ENCODE measurements at regions not wholly inside any gene's neighbourhood (a gene's known extent, or its start where the extent isn't known, plus 50 kb on each side); places are given as distances from the start of the nearest gene placed in this dataset.

DNA sequence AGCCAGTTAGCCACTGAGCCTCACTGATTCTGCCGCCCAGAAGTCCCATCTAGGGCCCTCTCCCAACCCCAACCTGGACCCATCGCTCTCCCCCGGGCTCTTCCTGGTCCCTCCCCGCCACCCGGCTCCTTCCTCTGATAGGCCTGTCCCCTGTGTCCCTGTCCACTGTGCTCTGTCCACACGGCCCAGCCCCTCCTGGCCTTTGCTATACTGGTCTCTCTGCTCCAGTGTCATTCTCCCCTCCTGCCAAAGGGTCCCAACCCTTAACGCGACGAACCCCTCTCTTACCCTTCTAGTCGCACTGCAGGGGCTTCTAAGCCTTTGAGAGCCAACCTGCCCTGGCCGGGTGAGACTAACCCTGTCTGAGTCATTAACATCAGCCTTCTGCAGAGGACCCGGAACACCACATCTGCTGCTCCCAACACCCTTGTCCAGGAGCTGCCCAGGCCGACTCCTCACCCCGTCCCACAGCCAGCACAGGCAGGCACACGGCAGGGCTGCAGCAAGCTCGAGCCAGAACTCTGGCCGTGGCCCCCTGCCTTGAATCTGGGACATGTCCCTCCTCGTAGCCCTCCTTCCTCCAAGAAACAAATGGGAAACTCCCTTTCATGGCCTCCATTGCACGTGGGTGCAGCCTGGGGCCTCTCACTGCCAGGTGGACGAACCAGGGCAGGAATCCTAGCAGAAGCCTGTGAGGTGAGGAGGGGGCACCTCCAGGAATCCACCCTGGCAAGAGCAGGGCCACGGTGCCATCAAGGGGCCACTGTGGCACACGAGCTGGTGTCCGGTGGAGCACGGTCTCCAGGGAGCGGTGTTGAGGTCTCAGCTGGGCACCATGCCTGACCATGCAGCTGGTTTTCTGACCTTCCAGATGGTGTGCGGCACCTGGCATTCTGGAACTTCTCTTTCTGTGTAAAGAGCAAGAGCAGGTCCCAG, 140.9 kb upstream of the IQSEC1 start:
- 83 to 90% methylated on average over 25 to 26 of the region's 26 CpGs for WGBS, 2 donors
- TF ChIP-seq POLR2A (IDR thresholded peaks at IDR 0.05) (no peak), CTCF (IDR thresholded peaks at IDR 0.05) (no peak)
- no peak for DNase-seq (ENCODE audit: low spot score in 2 of 2)
- no peak overlapping the region for H3K4me3 ChIP-seq (ENCODE audit: low read depth, poor library complexity, severe bottlenecking)
- intact Hi-C loops (cut with DNase I; ENCODE audit: low total_unique reads) = no loop called here

- intact Hi-C loops (cut with DNase I; ENCODE audit: low total_unique reads) = no loop called here
- no peak overlapping the region for H3K4me3 ChIP-seq (ENCODE audit: low read depth, poor library complexity, severe bottlenecking)
- no peak for DNase-seq (ENCODE audit: low spot score in 2 of 2)
- 90 to 93% methylated on average over 3 of the region's 3 CpGs for WGBS, 2 donors
- TF ChIP-seq CTCF (IDR thresholded peaks at IDR 0.05) = no peak
- no peak for TF ChIP-seq POLR2A (IDR thresholded peaks at IDR 0.05)
Measured at GRCh38 chr3:13213490-13213889, 140.3 kb upstream of the IQSEC1 start.

DNA sequence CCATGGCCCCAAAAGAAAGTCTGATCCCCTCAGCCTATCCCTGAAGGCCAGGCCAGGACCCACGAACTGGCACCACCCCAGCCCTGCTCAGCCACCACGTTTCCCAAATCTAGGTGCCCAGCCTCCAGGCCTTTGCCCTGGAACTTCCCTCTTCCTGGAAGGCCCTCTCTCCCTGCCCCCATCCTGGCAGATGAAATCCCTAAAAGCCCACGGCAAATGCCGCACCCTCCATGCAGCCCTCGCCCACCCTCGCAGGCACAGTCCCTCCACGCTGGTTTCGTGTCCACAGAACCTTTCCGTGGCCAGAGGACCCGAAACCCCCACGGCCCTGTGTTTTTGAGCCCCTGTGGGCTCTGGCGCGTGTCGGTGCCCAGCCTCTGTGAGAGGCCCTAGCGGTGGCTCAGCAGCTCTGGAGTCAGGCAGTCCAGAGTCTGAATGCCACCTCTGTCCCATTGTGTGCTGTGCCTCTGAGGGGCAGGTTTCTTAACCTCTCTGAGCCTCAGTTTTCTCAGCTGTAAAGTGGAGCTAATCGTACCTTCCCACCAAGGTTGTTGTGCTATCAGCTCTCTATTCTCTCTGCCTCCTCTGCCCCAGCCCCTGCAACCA, 138.5 kb upstream of the IQSEC1 start:
- intact Hi-C loops (cut with DNase I; ENCODE audit: low total_unique reads) = no loop called here
- TF ChIP-seq POLR2A (IDR thresholded peaks at IDR 0.05) (no peak), CTCF (IDR thresholded peaks at IDR 0.05) (no peak)
- WGBS, 2 donors = 71 to 78% methylated on average over 16 of the region's 16 CpGs
- H3K4me3 ChIP-seq (ENCODE audit: low read depth, poor library complexity, severe bottlenecking) = no peak overlapping the region
- no peak for DNase-seq (ENCODE audit: low spot score in 2 of 2)

- no peak for DNase-seq (ENCODE audit: low spot score in 2 of 2)
- 74 to 84% methylated on average over 18 to 21 of the region's 22 CpGs for WGBS, 2 donors
- no peak overlapping the region for H3K4me3 ChIP-seq (ENCODE audit: low read depth, poor library complexity, severe bottlenecking)
- intact Hi-C loops (cut with DNase I; ENCODE audit: low total_unique reads) = no loop called here
- no peak for TF ChIP-seq POLR2A (IDR thresholded peaks at IDR 0.05)
- TF ChIP-seq CTCF (IDR thresholded peaks at IDR 0.05) = no peak
Measured at GRCh38 chr3:13210221-13210975, 137.2 kb upstream of the IQSEC1 start.

- WGBS, 2 donors = 64 to 75% methylated on average over 6 of the region's 6 CpGs
- intact Hi-C loops (cut with DNase I; ENCODE audit: low total_unique reads) = no loop called here
- DNase-seq (ENCODE audit: low spot score in 2 of 2) = no peak
- TF ChIP-seq CTCF (IDR thresholded peaks at IDR 0.05) (no peak), POLR2A (IDR thresholded peaks at IDR 0.05) (no peak)
- no peak overlapping the region for H3K4me3 ChIP-seq (ENCODE audit: low read depth, poor library complexity, severe bottlenecking)
Measured at GRCh38 chr3:13209634-13209997, 136.4 kb upstream of the IQSEC1 start.
